H1 (cell line): ENCODE measurements at regions not wholly inside any gene's neighbourhood (a gene's known extent, or its start where the extent isn't known, plus 50 kb on each side); places are given as distances from the start of the nearest gene placed in this dataset.

Experiments
- EZH2 ChIP-seq: fragments of 200-600 bp; sonication (generic); IDR thresholded peaks from 2 replicates; pipeline ENCODE4 v1.7.1; 2012; ENCODE audit warnings: low read depth, mild to moderate bottlenecking, moderate library complexity, low read length, inconsistent platforms; ENCODE audit not compliant: severe bottlenecking
- KDM4A ChIP-seq: IDR thresholded peaks from one replicate; pipeline ENCODE4 v1.7.1; 2012; ENCODE audit warnings: low read depth, mild to moderate bottlenecking, moderate library complexity, low read length, inconsistent platforms; ENCODE audit not compliant: severe bottlenecking
- TCF12 ChIP-seq: IDR thresholded peaks from 2 replicates; pipeline ENCODE4 v1.6.1; 2011; ENCODE audit warnings: low read depth, mild to moderate bottlenecking, low read length

- no peak for TF ChIP-seq EZH2
- TF ChIP-seq KDM4A: no peak
- no peak for TF ChIP-seq TCF12
Observed at GRCh38 chr11:64445651-64446050, 86.7 kb downstream of the RPS6KA4 start (continued).
